ENCODE measurements at regions not wholly inside any gene's neighbourhood (a gene's known extent, or its start where the extent isn't known, plus 50 kb on each side); places are given as distances from the start of the nearest gene placed in this dataset.
A peak's percentile ranks its signal among the peaks of the same experiment; 100 is the strongest.

GRCh38 chr12:71353607-71354006, 86.0 kb upstream of the LGR5 start:
- Histone ChIP-seq H2BK15ac (ENCODE audit: low read depth, low read length) (no peak overlapping the region), H2BK5ac (ENCODE audit: insufficient read length, low read length) (no peak overlapping the region), H3K79me2 (ENCODE audit: insufficient read depth, low read length) (no peaks in the 10 kb centered on the region), H4K8ac (replicated peaks; ENCODE audit: insufficient read length, low read depth, low read length) (no peak overlapping the region), H2BK20ac (ENCODE audit: low read depth, low read length, poor library complexity, severe bottlenecking) (no peak overlapping the region), H3K18ac (ENCODE audit: insufficient read length, low read depth, low read length) (no peak overlapping the region), H4K20me1 (ENCODE audit: control insufficient read depth, insufficient read depth, insufficient read length) (no peaks in the 10 kb centered on the region), H3K4me1 (ENCODE audit: insufficient read depth, low read length) (no peaks in the 10 kb centered on the region), H3K23ac (ENCODE audit: insufficient read length, low read depth, low read length) (no peak overlapping the region), H3T11ph (ENCODE audit: low read length) (no peak overlapping the region), H3K14ac (ENCODE audit: insufficient read depth, low read length) (no peak overlapping the region), H2BK12ac (ENCODE audit: insufficient read length, low read depth, low read length) (no peak overlapping the region), H2AK5ac (ENCODE audit: insufficient read length, low read length) (no peak overlapping the region), H2BK120ac (ENCODE audit: low read depth, low read length, poor library complexity, severe bottlenecking) (no peak overlapping the region), H3K9ac (ENCODE audit: extremely low read depth, insufficient read length, low read length) (no peak overlapping the region), H3K23me2 (ENCODE audit: insufficient read length, low read depth, low read length, poor library complexity, severe bottlenecking) (no peaks in the 10 kb centered on the region), H3K4me2 (ENCODE audit: insufficient read depth, insufficient read length, low read length) (no peak overlapping the region), H2AFZ (ENCODE audit: low read length) (no peak overlapping the region), H3K79me1 (ENCODE audit: insufficient read depth, low read depth, low read length, poor library complexity, severe bottlenecking) (no peaks in the 10 kb centered on the region), H4K5ac (ENCODE audit: insufficient read length, low read depth, low read length) (no peak overlapping the region), H3K9me3 (ENCODE audit: control insufficient read depth, low read depth, low read length) (no peaks in the 10 kb centered on the region), H3K4ac (ENCODE audit: low read depth, low read length) (no peak overlapping the region), H3K27me3 (ENCODE audit: insufficient read depth, low read length) (no peaks in the 10 kb centered on the region), H3K27ac (ENCODE audit: insufficient read length, low read depth, low read length) (no peak overlapping the region), H3K56ac (ENCODE audit: insufficient read length, low read depth, low read length) (no peak overlapping the region), H4K91ac (ENCODE audit: insufficient read length, low read depth, low read length) (no peak overlapping the region)
- H3K27ac Mint-ChIP-seq = no peak overlapping the region; a peak in 1 of 7 replicates
- H3K9me3 Mint-ChIP-seq = peaks cover 0 to 3% of the 10 kb centered on the region in 2 experiments; a peak in 1 of 5 replicates
- no peaks in the 10 kb centered on the region for H3K4me1 Mint-ChIP-seq
- H3K36me3 Mint-ChIP-seq (ENCODE audit: insufficient read depth in 1 of 3, low read depth in 3 of 3) = no peaks in the 10 kb centered on the region
- H3K4me3 Mint-ChIP-seq = 0 out of 5 replicates have a peak overlapping the region, but pooled peaks of 1 of the 2 experiments have one; percentile 44
- no peak for TF ChIP-seq CTCF (conservative IDR thresholded peaks at IDR 0.05)
- no peaks in the 10 kb centered on the region for H3K27me3 Mint-ChIP-seq (ENCODE audit: low read depth)
- no CpG with 5 or more reads among the region's 2 CpGs for WGBS (ENCODE audit: extremely low coverage, insufficient read length, low lambda C conversion rate)
- no peak for DNase-seq
